HL-60 (cell line): ENCODE measurements at regions not wholly inside any gene's neighbourhood (a gene's known extent, or its start where the extent isn't known, plus 50 kb on each side); places are given as distances from the start of the nearest gene placed in this dataset.

Experiments used
- POLR2AphosphoS5 ChIP-seq: IDR thresholded peaks from 2 replicates; pipeline ENCODE4 v1.6.1; 2012; ENCODE audit warnings: low read depth
- REST ChIP-seq: IDR thresholded peaks from 2 replicates; pipeline ENCODE4 v1.6.1; 2012; ENCODE audit warnings: low read depth; ENCODE audit not compliant: insufficient replicate concordance
- TF ChIP-seq, protein P1 (sequence below): IDR thresholded peaks from one replicate; pipeline ENCODE4 v1.5.1; 2011; ENCODE audit warnings: low read length, control low read depth, inconsistent platforms; ENCODE audit not compliant: insufficient read depth

GRCh38 chr22:19579880-19580279 lies 55.7 kb upstream of the CLDN5 start:
- no peak for TF ChIP-seq POLR2AphosphoS5
- TF ChIP-seq, protein P1, sequence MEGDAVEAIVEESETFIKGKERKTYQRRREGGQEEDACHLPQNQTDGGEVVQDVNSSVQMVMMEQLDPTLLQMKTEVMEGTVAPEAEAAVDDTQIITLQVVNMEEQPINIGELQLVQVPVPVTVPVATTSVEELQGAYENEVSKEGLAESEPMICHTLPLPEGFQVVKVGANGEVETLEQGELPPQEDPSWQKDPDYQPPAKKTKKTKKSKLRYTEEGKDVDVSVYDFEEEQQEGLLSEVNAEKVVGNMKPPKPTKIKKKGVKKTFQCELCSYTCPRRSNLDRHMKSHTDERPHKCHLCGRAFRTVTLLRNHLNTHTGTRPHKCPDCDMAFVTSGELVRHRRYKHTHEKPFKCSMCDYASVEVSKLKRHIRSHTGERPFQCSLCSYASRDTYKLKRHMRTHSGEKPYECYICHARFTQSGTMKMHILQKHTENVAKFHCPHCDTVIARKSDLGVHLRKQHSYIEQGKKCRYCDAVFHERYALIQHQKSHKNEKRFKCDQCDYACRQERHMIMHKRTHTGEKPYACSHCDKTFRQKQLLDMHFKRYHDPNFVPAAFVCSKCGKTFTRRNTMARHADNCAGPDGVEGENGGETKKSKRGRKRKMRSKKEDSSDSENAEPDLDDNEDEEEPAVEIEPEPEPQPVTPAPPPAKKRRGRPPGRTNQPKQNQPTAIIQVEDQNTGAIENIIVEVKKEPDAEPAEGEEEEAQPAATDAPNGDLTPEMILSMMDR = no peak
- no peak for TF ChIP-seq REST
